HEK293 (cell line): ENCODE measurements at regions not wholly inside any gene's neighbourhood (a gene's known extent, or its start where the extent isn't known, plus 50 kb on each side); places are given as distances from the start of the nearest gene placed in this dataset.
A peak's percentile ranks its signal among the peaks of the same experiment; 100 is the strongest.

Experiments used
- IKZF3 ChIP-seq: fragments of 450-650 bp; IDR thresholded peaks from 2 replicates; pipeline ENCODE4 v1.5.0; 2018; ENCODE audit warnings: missing biosample characterization, mild to moderate bottlenecking, missing genetic modification characterization, moderate library complexity
- KLF9 ChIP-seq: fragments of 450-650 bp; formaldehyde crosslinking; IDR thresholded peaks from 2 replicates; pipeline ENCODE4 v1.5.1; 2016; ENCODE audit warnings: missing biosample characterization, missing genetic modification characterization, low read depth
- MZF1 ChIP-seq: fragments of 450-650 bp; formaldehyde crosslinking; IDR thresholded peaks from 2 replicates; pipeline ENCODE4 v1.5.1; 2017; ENCODE audit warnings: missing biosample characterization, missing genetic modification characterization, borderline replicate concordance
- OSR2 ChIP-seq: fragments of 450-650 bp; formaldehyde crosslinking; IDR thresholded peaks from 2 replicates; pipeline ENCODE4 v1.5.1; 2016; ENCODE audit warnings: missing biosample characterization, missing genetic modification characterization
- PBX3 ChIP-seq: sonication (generic); formaldehyde crosslinking; IDR thresholded peaks from 2 replicates; pipeline ENCODE4 v1.8.1; 2022; ENCODE audit warnings: mild to moderate bottlenecking, moderate library complexity, missing genetic modification reagents
- SCRT1 ChIP-seq: fragments of 450-650 bp; formaldehyde crosslinking; IDR thresholded peaks from 2 replicates; pipeline ENCODE4 v1.5.1; 2016; ENCODE audit warnings: missing biosample characterization, missing genetic modification characterization, borderline replicate concordance
- TRIM28 ChIP-seq: IDR thresholded peaks from 2 replicates; pipeline ENCODE4 v1.6.1; 2011; ENCODE audit warnings: low read length, control low read depth, borderline replicate concordance
- TSHZ1 ChIP-seq: fragments of 450-650 bp; formaldehyde crosslinking; IDR thresholded peaks from 2 replicates; pipeline ENCODE4 v1.5.1; 2016; ENCODE audit warnings: missing biosample characterization, missing genetic modification characterization, borderline replicate concordance
- ZBTB20 ChIP-seq: fragments of 450-650 bp; formaldehyde crosslinking; IDR thresholded peaks from 2 replicates; pipeline ENCODE4 v1.5.1; 2016; ENCODE audit warnings: missing biosample characterization, missing genetic modification characterization
- ZBTB48 ChIP-seq: fragments of 450-650 bp; formaldehyde crosslinking; IDR thresholded peaks from 2 replicates; pipeline ENCODE4 v1.5.1; 2016; ENCODE audit warnings: missing biosample characterization, missing genetic modification characterization
- ZBTB49 ChIP-seq: fragments of 450-650 bp; formaldehyde crosslinking; IDR thresholded peaks from 2 replicates; pipeline ENCODE4 v1.5.1; 2016; ENCODE audit warnings: missing biosample characterization, missing genetic modification characterization, low read depth
- ZNF112 ChIP-seq: fragments of 450-650 bp; formaldehyde crosslinking; IDR thresholded peaks from 2 replicates; pipeline ENCODE4 v1.5.0; 2017; ENCODE audit warnings: missing biosample characterization, missing genetic modification characterization
- ZNF146 ChIP-seq: fragments of 450-650 bp; formaldehyde crosslinking; IDR thresholded peaks from 2 replicates; pipeline ENCODE4 v1.5.1; 2016; ENCODE audit warnings: missing biosample characterization, missing genetic modification characterization
- ZNF221 ChIP-seq: fragments of 450-650 bp; formaldehyde crosslinking; IDR thresholded peaks from 2 replicates; pipeline ENCODE4 v1.5.1; 2017; ENCODE audit warnings: missing biosample characterization, missing genetic modification characterization, borderline replicate concordance
- ZNF335 ChIP-seq: fragments of 450-650 bp; formaldehyde crosslinking; conservative IDR thresholded peaks from 2 replicates; pipeline ENCODE4 v1.5.1; 2016; ENCODE audit warnings: missing biosample characterization, missing genetic modification characterization
- ZNF341 ChIP-seq: fragments of 450-650 bp; formaldehyde crosslinking; IDR thresholded peaks from 2 replicates; pipeline ENCODE4; 2016; ENCODE audit warnings: low read depth, missing biosample characterization, missing genetic modification characterization
- ZNF404 ChIP-seq: fragments of 450-650 bp; formaldehyde crosslinking; IDR thresholded peaks from 2 replicates; pipeline ENCODE4 v1.5.1; 2017; ENCODE audit warnings: missing biosample characterization, missing genetic modification characterization
- ZNF510 ChIP-seq: fragments of 450-650 bp; formaldehyde crosslinking; IDR thresholded peaks from 2 replicates; pipeline ENCODE4 v1.5.1; 2018; ENCODE audit warnings: mild to moderate bottlenecking, missing genetic modification characterization, missing biosample characterization; ENCODE audit not compliant: insufficient replicate concordance
- ZNF514 ChIP-seq: fragments of 450-650 bp; formaldehyde crosslinking; IDR thresholded peaks from 2 replicates; pipeline ENCODE4 v1.5.1; 2016; ENCODE audit warnings: missing biosample characterization, missing genetic modification characterization
- ZNF521 ChIP-seq: fragments of 450-650 bp; formaldehyde crosslinking; IDR thresholded peaks from 2 replicates; pipeline ENCODE4 v1.5.1; 2017; ENCODE audit warnings: missing biosample characterization, mild to moderate bottlenecking, missing genetic modification characterization
- ZNF558 ChIP-seq: fragments of 450-650 bp; formaldehyde crosslinking; IDR thresholded peaks from 2 replicates; pipeline ENCODE4 v1.5.1; 2016; ENCODE audit warnings: missing biosample characterization, missing genetic modification characterization
- ZNF621 ChIP-seq: fragments of 450-650 bp; formaldehyde crosslinking; IDR thresholded peaks from 2 replicates; pipeline ENCODE4 v1.5.1; 2017; ENCODE audit warnings: missing biosample characterization, missing genetic modification characterization
- ZNF664 ChIP-seq: fragments of 450-650 bp; formaldehyde crosslinking; IDR thresholded peaks from 2 replicates; pipeline ENCODE4 v1.5.1; 2016; ENCODE audit warnings: missing biosample characterization, missing genetic modification characterization
- TF ChIP-seq, protein P1 (sequence below): fragments of 450-650 bp; formaldehyde crosslinking; IDR thresholded peaks from 2 replicates; pipeline ENCODE4 v1.5.1; 2016; ENCODE audit warnings: missing biosample characterization, missing genetic modification characterization
- TF ChIP-seq, protein P2 (sequence below): fragments of 450-650 bp; formaldehyde crosslinking; IDR thresholded peaks from 2 replicates; pipeline ENCODE4 v1.5.1; 2016; ENCODE audit warnings: missing biosample characterization, missing genetic modification characterization
- TF ChIP-seq, protein P3 (sequence below): fragments of 450-650 bp; formaldehyde crosslinking; IDR thresholded peaks from 2 replicates; pipeline ENCODE4 v1.5.1; 2016; ENCODE audit warnings: missing biosample characterization, missing genetic modification characterization

DNA sequence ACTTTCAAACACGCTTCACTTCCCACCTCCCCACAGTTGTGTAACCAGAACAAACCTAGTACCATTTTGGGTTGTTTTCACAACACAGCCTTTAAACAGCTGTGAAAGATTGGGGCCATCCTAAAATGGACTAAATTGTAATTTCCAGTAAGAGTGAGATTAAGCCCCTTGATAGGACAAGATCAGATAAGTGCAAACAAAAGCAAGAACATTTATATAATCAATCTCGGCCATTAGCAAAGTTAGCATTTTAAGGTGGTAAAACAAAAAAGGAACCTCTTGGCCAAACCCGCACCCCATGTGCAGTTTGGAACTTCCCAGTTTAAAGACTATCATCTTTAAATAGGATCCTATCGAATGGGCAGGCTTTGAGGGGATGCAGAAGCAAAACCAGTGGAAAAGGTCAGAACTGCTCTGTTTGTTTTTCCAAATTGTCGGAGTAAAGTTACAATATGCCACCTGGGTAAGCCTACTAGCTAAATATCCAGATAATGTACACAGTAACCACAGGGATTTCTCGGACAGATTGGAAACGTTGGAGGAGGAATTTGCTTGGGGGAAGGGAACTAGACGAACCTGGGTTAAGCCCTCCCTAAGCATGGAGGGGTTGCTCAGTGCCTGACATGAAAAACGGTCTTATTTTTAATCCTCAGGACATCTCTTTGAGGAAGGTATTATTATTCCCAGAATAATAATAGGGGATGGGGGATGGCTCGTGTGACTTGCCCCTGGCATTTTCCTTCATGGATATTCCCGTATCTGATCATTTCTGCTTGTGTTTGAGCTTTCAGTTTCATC is 159.8 kb upstream of the SALL4 start (continued):
- TF ChIP-seq, protein P1, sequence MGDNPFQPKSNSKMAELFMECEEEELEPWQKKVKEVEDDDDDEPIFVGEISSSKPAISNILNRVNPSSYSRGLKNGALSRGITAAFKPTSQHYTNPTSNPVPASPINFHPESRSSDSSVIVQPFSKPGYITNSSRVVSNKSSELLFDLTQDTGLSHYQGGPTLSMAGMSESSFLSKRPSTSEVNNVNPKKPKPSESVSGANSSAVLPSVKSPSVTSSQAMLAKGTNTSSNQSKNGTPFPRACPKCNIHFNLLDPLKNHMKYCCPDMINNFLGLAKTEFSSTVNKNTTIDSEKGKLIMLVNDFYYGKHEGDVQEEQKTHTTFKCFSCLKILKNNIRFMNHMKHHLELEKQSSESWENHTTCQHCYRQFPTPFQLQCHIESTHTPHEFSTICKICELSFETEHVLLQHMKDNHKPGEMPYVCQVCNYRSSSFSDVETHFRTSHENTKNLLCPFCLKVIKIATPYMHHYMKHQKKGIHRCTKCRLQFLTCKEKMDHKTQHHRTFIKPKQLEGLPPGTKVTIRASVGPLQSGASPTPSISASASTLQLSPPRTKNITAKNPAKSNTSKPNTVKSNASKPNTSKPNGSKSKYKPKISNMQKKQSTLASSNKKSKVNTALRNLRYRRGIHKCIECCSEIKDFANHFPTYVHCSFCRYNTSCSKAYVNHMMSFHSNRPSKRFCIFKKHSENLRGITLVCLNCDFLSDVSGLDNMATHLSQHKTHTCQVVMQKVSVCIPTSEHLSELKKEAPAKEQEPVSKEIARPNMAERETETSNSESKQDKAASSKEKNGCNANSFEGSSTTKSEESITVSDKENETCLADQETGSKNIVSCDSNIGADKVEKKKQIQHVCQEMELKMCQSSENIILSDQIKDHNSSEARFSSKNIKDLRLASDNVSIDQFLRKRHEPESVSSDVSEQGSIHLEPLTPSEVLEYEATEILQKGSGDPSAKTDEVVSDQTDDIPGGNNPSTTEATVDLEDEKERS (tag by site-specific recombination): no peak
- TF ChIP-seq MZF1 (tag by site-specific recombination) (peak; percentile 87), ZNF621 (tag by site-specific recombination) (no peak), KLF9 (tag by site-specific recombination) (no peak), IKZF3 (tag by site-specific recombination) (peak; percentile 49; the same call in 1 of the 2 replicates), ZNF514 (no peak), ZNF521 (no peak), TSHZ1 (tag by site-specific recombination) (no peak), ZNF112 (tag by site-specific recombination) (no peak), ZNF664 (tag by site-specific recombination) (no peak), ZNF335 (peak; percentile 64), ZNF558 (tag by site-specific recombination) (no peak), ZNF221 (tag by site-specific recombination) (no peak), ZBTB48 (tag by site-specific recombination) (no peak), OSR2 (tag by site-specific recombination) (peak; percentile 78), SCRT1 (tag by site-specific recombination) (no peak), ZNF341 (no peak), ZBTB20 (tag by site-specific recombination) (peak; percentile 52; the same call in 1 of the 2 replicates), ZBTB49 (no peak), TRIM28 (0 out of 2 replicates have a peak, but pooled peaks have one; percentile 34), ZNF404 (no peak), ZNF510 (tag by site-specific recombination) (no peak), PBX3 (no peak), ZNF146 (no peak)
- TF ChIP-seq, protein P2, sequence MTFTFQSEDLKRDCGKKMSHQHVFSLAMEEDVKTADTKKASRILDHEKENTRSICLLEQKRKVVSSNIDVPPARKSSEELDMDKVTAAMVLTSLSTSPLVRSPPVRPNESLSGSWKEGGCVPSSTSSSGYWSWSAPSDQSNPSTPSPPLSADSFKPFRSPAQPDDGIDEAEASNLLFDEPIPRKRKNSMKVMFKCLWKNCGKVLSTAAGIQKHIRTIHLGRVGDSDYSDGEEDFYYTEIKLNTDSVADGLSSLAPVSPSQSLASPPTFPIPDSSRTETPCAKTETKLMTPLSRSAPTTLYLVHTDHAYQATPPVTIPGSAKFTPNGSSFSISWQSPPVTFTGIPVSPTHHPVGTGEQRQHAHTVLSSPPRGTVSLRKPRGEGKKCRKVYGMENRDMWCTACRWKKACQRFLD: no peak
- TF ChIP-seq, protein P3, sequence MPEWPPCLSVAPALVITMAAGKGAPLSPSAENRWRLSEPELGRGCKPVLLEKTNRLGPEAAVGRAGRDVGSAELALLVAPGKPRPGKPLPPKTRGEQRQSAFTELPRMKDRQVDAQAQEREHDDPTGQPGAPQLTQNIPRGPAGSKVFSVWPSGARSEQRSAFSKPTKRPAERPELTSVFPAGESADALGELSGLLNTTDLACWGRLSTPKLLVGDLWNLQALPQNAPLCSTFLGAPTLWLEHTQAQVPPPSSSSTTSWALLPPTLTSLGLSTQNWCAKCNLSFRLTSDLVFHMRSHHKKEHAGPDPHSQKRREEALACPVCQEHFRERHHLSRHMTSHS: no peak
